Endodermal cell (in vitro differentiated cells): ENCODE measurements at regions not wholly inside any gene's neighbourhood (a gene's known extent, or its start where the extent isn't known, plus 50 kb on each side); places are given as distances from the start of the nearest gene placed in this dataset.

Source experiments
- DNase-seq: peaks from one replicate; pipeline ENCODE4 v3.0.0-alpha.2; 2017
- H3K27ac ChIP-seq: 2 replicates; pipeline ENCODE4 v1.5.1; 2013; ENCODE audit warnings: mild to moderate bottlenecking, low read depth, low read length, moderate library complexity
- H3K27me3 ChIP-seq: 2 replicates; pipeline ENCODE4 v1.6.1; 2013; ENCODE audit warnings: mild to moderate bottlenecking, low read length, moderate library complexity; ENCODE audit not compliant: insufficient read depth, control insufficient read depth, poor library complexity, severe bottlenecking
- H3K36me3 ChIP-seq: 2 replicates; pipeline ENCODE4 v1.7.0; 2013; ENCODE audit warnings: mild to moderate bottlenecking, low read length, moderate library complexity; ENCODE audit not compliant: control insufficient read depth, insufficient read depth
- H3K4me1 ChIP-seq: one replicate; pipeline ENCODE4 v1.7.0; 2013; ENCODE audit warnings: low read length; ENCODE audit not compliant: control insufficient read depth, insufficient read depth
- H3K4me3 ChIP-seq: 2 replicates; pipeline ENCODE4 v1.5.1; 2013; ENCODE audit warnings: mild to moderate bottlenecking, low read length, moderate library complexity
- H3K9ac ChIP-seq: 2 replicates; pipeline ENCODE4 v1.6.1; 2013; ENCODE audit warnings: mild to moderate bottlenecking, low read length, moderate library complexity; ENCODE audit not compliant: poor library complexity, severe bottlenecking; ENCODE audit errors: extremely low read depth
- H3K9me3 ChIP-seq: 2 replicates; pipeline ENCODE4 v1.6.1; 2013; ENCODE audit warnings: mild to moderate bottlenecking, low read length, moderate library complexity; ENCODE audit not compliant: control insufficient read depth
- H3K27ac Mint-ChIP-seq: 2 replicates; pipeline ENCODE4 v1.8.0; 2020; ENCODE audit warnings: mixed read lengths
- H3K27me3 Mint-ChIP-seq: 2 replicates; pipeline ENCODE4 v1.8.0; 2021; ENCODE audit warnings: mild to moderate bottlenecking, mixed read lengths; ENCODE audit not compliant: insufficient read depth
- H3K36me3 Mint-ChIP-seq: 2 replicates; pipeline ENCODE4 v1.8.0; 2020; ENCODE audit warnings: low read depth, mixed read lengths
- H3K4me1 Mint-ChIP-seq: 2 replicates; pipeline ENCODE4 v1.8.0; 2020; ENCODE audit warnings: mixed read lengths
- H3K4me3 Mint-ChIP-seq: 2 replicates; pipeline ENCODE4 v1.8.0; 2020; ENCODE audit warnings: mild to moderate bottlenecking, moderate library complexity, mixed read lengths
- H3K9me3 Mint-ChIP-seq: 2 replicates; pipeline ENCODE4 v1.8.0; 2020; ENCODE audit warnings: mild to moderate bottlenecking, mixed read lengths
- WGBS, 2 experiments: methylation state at CpG; one replicate each; pipeline versions ENCODE4 v1.1.5 to v1.1.7; 2013; ENCODE audit warnings: missing lambda C conversion rate in 2 of 2, mixed read lengths in 1 of 2; ENCODE audit not compliant: insufficient coverage in 1 of 2, insufficient read length in 1 of 2; 5-methylcytosine and 5-hydroxymethylcytosine counted together
- TF ChIP-seq, protein P1 (sequence below): fragments of 200-600 bp; sonication (generic); conservative IDR thresholded peaks from 2 replicates; pipeline ENCODE4 v1.5.0; 2021; ENCODE audit warnings: antibody characterized with exemption, mild to moderate bottlenecking

DNA sequence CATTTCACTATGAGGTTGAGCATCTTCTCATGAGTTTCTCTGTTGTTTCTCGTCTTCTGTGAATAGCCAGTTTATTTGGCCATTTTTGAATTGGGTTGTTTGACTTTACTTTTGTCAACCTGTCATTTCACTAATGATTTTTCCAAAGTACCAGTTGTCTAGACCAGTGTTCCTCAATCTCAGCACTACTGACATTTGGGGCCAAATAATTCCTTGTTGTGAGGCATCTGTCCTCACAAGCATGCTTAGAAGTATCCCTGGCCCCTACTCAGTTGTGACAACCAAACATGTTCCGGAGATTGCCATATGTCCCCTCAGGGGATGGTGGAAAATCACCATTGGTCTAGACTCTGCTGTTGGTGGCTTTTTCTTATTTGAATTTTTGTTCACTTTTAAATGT is 87.7 kb upstream of the GNAZ start:
- TF ChIP-seq, protein P1, sequence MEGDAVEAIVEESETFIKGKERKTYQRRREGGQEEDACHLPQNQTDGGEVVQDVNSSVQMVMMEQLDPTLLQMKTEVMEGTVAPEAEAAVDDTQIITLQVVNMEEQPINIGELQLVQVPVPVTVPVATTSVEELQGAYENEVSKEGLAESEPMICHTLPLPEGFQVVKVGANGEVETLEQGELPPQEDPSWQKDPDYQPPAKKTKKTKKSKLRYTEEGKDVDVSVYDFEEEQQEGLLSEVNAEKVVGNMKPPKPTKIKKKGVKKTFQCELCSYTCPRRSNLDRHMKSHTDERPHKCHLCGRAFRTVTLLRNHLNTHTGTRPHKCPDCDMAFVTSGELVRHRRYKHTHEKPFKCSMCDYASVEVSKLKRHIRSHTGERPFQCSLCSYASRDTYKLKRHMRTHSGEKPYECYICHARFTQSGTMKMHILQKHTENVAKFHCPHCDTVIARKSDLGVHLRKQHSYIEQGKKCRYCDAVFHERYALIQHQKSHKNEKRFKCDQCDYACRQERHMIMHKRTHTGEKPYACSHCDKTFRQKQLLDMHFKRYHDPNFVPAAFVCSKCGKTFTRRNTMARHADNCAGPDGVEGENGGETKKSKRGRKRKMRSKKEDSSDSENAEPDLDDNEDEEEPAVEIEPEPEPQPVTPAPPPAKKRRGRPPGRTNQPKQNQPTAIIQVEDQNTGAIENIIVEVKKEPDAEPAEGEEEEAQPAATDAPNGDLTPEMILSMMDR = no peak
- H3K9me3 Mint-ChIP-seq = peaks cover 69% of the 10 kb centered on the region
- DNase-seq = no peak
- 77 to 88% methylated on average over 2 of the region's 2 CpGs for WGBS, 2 experiments
- no peaks in the 10 kb centered on the region for H3K36me3 Mint-ChIP-seq
- Histone ChIP-seq H3K9ac (no peak overlapping the region), H3K4me3 (no peak overlapping the region), H3K4me1 (no peaks in the 10 kb centered on the region), H3K9me3 (peaks cover 56% of the 10 kb centered on the region), H3K36me3 (no peaks in the 10 kb centered on the region), H3K27me3 (no peaks in the 10 kb centered on the region), H3K27ac (no peak overlapping the region)
- peaks cover 28% of the 10 kb centered on the region for H3K27me3 Mint-ChIP-seq
- H3K27ac Mint-ChIP-seq = no peak overlapping the region
- H3K4me1 Mint-ChIP-seq = no peaks in the 10 kb centered on the region
- no peak overlapping the region for H3K4me3 Mint-ChIP-seq

DNA sequence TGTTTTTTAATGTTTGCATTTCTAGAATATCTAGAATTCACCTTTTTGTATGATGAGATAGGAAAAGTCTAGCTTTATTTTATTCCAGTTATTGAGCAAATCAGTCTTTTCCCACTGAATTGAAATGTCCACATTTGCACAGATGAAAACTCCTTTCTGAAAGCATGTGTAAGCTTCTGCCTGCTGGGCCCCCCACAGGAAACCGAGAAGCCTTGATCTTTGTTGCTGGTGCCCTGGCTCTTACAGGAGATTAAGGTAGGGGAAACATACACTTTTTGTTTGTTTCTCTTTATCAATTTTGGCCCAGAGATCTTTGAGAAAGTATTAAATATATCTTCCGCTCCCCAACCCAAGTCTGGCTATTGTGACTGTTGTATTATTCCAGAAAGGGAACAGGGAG is 87.2 kb upstream of the GNAZ start:
- H3K9me3 ChIP-seq = peaks cover 52% of the 10 kb centered on the region
- TF ChIP-seq, protein P1 = no peak
- no peak for DNase-seq
- Mint-ChIP-seq H3K9me3 (peaks cover 65% of the 10 kb centered on the region), H3K4me3 (no peak overlapping the region), H3K27ac (no peak overlapping the region), H3K27me3 (peaks cover 24% of the 10 kb centered on the region), H3K4me1 (no peaks in the 10 kb centered on the region), H3K36me3 (no peaks in the 10 kb centered on the region)
- no peaks in the 10 kb centered on the region for H3K36me3 ChIP-seq
- WGBS, 2 experiments = 75 to 80% methylated on average over 2 of the region's 2 CpGs
- no peaks in the 10 kb centered on the region for H3K4me1 ChIP-seq
- no peaks in the 10 kb centered on the region for H3K27me3 ChIP-seq
- no peak overlapping the region for H3K9ac ChIP-seq
- no peak overlapping the region for H3K4me3 ChIP-seq
- H3K27ac ChIP-seq = no peak overlapping the region

DNA sequence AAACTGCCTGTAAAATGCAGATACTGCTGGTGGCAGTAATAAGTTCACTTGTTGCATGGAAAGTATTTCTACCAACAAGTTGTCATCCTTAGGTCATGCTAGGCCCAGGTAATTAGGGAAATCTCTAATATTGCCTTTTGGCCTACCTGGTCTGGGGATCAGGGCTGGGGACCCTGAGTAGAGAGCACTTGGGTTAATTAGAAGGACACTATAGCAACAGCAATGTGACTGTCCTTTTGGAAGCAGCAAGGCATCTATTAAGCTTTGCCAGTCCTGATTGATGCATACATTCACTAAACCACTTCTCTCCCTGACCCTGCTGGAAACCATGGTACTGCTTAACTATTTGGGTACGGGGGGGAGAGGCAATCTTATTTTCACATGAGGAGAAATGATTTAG is 86.5 kb upstream of the GNAZ start:
- no peak overlapping the region for H3K4me3 ChIP-seq
- Mint-ChIP-seq H3K4me1 (no peaks in the 10 kb centered on the region), H3K27ac (no peak overlapping the region), H3K9me3 (peaks cover 59% of the 10 kb centered on the region), H3K4me3 (no peak overlapping the region), H3K27me3 (peaks cover 26% of the 10 kb centered on the region), H3K36me3 (no peaks in the 10 kb centered on the region)
- H3K36me3 ChIP-seq = no peaks in the 10 kb centered on the region
- TF ChIP-seq, protein P1 = no peak
- H3K27me3 ChIP-seq = no peaks in the 10 kb centered on the region
- no peaks in the 10 kb centered on the region for H3K4me1 ChIP-seq
- peaks cover 48% of the 10 kb centered on the region for H3K9me3 ChIP-seq
- no peak overlapping the region for H3K27ac ChIP-seq
- WGBS, 2 experiments = 80% methylated on average over 1 of the region's 1 CpG; no CpG with 5 or more reads in 1 of the 2 experiments
- DNase-seq = no peak
- H3K9ac ChIP-seq = no peak overlapping the region
